Renal cortical epithelial cell (primary cell): ENCODE measurements at regions not wholly inside any gene's neighbourhood (a gene's known extent, or its start where the extent isn't known, plus 50 kb on each side); places are given as distances from the start of the nearest gene placed in this dataset.
A peak's percentile ranks its signal among the peaks of the same experiment; 100 is the strongest.
"Not testable (repeated sequence)": the region's sequence is repeated elsewhere in the genome, so short reads cannot be mapped to it uniquely, and the experiment has no call there.

Experiments
- DNase-seq: peaks from one replicate; pipeline ENCODE4 v3.0.0-alpha.2; 2011; ENCODE audit warnings: low read depth

DNA sequence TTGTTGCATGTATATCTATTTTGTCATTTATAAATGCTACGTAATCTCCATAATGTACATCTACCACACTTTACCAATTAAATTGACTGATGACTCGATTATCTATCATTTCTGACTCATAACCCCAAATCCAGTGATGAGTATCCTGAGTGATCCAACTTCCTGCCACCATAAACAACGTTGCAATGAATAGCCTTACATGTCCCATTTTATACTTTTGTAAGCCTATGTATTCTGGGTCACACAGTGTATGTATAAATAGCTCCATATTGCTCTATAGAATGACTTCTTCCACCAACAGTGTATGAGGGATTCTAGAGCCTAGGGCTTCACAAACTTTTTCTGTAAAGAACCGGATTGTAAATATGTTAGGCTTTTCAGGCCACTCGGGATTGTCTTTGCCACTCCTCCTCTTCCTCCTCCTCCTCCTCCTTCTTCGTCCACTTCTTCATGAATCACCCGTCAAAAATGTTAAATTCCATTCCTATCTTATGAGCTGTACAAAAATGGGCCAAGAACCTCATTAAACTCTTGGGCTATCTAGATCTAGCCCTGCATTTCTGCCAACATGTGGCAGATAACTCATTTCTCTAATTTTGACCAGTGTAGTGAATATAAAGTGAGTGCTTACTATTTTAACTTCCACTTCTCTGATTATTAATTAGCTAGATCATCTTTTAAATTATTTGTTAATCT is 672.2 kb upstream of the AMOT start:
- DNase-seq: peak; percentile 70

DNA sequence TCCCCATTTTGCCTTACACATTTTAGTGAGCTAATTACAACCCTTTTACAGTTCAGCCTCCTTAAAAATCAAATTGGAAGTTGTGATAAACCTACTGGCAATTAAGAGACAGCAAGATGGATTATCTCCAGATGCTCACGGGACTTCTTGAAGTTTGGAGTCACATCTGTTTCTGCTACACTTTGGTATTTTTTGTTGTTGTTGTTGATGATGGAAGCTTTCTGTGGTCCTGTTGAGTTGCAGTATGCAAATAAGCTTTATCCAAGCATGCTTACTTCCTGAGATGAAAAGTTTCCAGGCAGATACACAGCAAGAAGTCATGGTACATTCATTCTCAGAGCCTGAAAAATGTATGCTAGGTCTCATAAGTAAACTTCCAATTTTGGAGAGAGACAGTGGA is 670.0 kb upstream of the AMOT start:
- DNase-seq: no peak

DNA sequence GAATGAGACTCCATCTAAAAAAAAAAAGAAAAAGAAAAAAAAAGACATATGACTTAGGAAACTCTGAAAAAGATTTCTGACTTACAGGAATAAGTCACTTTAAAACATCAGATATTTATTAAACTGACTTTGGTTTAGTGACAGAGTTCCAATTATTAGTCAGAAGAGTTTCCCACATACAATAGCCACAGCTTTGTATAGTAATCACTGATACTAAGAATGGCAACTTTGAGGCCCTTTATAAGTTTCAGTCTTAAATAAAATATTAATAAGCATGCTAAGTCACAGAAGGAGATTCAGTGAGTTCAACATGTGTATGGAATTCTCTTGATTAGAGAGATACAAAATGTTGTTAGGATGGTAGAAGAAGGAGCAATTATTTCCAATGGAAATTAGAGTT is 652.3 kb upstream of the AMOT start:
- no peak for DNase-seq

DNA sequence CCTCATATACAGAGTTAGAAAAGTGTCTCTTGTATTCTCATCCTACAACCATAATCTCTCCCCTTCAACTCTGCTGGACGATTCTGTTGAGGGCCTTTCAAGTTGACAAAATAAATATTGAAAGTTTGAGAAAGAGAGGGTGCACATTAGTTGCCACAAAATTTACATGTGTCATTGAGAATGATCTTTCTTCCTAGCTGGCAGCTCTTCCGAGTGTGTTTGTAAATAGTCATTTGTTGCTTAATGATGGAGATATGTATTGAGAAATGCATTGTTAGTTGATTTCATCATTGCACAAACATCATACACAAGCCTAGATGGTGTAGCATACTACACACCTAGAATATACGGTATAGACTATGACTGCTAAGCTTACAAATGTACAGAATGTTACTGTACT is 632.8 kb upstream of the AMOT start:
- no peak for DNase-seq

DNA sequence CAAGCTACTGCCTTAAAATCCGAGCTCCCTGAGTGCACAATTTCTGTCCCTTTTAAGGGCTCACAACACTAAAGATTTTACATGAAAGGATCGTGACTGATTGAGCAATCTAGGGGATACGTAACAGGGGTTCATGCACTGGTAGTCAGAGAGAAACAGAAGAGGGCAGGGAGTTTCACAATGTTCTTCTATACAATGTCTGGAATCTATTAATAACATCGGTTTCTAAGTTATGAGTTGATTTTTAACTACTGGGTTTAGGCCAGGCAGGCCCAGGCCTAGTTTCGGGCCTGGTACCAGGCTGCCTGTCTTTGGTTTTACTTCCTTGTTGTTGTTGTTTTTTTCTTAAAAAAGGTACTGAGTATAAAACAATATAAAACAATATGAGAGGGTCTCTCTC is 632.4 kb upstream of the AMOT start:
- DNase-seq: peak; percentile 64

DNA sequence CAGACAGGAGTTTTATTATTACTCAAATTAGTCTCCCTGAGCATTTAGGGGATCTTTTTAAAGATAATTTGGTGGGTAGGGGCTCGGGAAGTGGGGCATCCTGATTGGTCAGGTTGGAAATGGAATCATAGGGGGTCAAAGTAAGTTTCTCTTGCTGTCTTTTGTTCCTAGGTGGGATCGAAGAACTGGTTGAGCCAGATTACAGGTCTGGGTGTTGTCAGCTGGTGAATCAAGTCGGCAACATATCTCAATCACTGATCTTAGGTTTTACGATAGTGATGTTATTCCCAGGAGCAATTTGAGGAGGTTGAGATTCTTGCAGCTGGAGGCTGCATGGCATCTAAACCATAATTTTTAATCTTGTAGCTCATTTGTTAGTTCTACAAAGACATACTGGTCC is 629.5 kb upstream of the AMOT start:
- DNase-seq: no peak

DNA sequence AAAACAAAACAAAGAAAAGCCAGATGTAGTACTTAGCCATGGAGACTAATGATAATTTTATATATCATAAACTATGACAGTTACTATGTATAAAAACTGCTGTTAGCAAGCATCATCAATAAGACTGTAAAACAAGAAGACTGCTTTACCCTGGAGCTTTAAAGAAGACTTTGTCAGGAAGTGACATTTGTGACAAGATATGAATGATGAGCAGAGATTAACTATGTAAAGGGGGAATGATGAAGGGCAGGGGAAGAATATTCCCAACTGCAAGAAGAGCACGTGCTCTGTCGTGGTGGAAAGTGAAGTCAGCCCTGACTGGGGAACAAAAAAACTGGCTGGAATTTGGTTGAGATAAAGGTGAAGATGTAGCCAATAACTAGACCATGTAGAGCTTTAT is 617.1 kb upstream of the AMOT start:
- DNase-seq: no peak

DNA sequence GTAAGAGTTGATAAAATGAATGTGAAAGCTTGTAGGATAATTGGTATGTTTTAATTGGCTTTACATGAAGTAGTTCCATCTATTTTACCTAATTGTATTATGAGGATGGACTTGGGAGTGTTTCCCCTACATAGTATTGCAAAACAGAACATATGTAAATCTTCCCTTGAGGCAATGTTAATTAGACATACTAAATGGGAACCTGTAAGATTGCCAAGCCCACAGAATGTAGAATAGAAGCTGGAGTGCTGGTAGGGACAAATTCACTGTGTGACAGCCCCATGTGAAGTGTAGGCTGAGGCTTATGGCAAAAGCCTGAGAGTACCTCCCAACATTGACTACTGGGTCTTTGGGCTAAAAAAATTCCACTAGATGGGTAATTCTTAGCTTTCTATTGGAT is 615.0 kb upstream of the AMOT start:
- DNase-seq: no peak

DNA sequence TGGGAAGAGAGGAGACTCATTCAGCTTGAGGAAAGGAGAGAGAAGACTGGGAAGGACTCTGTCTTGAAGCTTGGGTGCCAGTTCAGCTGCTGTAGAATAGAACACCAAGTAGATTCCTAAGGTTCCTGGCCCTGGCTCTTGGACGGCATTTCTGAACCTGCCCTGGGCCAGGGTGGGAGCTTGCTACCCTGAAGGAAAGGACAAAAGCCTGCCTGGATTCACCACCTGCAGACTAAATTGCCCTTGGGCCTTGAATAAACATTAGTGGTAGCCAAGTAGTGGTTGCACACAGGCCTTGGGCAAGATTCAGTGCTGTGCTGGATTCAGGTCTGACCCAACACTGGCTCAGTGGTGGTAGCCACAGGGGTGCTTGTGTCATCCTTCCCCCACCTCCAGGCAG is 588.4 kb upstream of the AMOT start:
- no peak for DNase-seq

DNA sequence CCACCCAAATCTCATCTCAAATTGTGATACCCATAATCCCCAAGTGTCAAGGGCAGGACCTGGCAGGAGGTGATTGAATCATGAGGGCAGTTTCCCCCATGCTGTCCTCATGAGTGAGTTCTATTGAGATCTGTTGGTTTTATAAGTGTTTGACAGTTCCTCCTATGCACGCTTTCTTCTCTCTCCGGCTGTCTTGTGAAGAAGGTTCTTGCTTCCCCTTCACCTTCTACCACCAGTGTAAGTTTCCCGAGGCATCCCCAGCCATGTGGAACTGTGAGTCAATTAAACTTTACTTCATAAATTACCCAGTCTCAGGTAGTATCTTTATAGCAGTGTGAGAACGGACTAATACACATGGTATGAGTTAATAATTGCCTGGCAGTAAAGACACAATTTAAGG is 581.7 kb upstream of the AMOT start:
- peak; percentile 25 for DNase-seq

DNA sequence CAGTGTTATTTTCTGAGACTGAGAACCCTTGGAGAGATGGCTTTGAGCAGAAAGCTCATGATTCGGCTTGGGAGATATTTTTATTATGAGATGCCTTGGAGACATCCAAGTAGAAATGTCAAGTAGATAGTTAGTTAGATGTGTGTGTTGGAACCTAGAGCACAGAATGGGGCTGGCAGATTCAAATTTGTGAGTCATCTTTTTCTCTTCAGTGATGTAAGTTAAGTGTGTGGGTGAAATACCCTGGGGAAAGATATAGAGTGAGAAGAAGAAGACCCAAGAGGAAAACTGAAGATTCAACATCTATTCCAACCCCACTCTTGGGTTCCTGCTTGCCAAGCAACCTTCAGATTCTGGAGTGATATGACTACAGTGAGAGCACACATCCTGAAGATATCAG is 580.8 kb upstream of the AMOT start:
- no peak for DNase-seq

DNA sequence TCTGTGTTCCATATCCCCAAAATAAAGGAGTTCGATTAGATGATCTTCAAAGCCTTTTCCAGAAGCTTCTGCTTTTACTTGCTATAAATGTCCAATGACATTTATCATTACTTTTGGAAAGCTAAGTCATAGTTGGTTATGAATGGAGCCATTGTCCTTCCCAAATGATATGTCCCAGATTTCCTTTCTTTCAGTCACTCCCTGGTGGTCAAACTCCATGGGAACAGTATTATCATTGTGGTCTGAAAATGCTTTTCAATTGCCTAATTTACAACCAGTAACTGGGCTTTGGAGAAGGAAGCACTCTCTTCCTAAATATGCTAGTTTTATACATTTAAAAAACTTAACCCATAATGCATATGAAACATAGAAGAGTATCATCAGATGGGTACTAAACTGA is 571.5 kb upstream of the AMOT start:
- no peak for DNase-seq

DNA sequence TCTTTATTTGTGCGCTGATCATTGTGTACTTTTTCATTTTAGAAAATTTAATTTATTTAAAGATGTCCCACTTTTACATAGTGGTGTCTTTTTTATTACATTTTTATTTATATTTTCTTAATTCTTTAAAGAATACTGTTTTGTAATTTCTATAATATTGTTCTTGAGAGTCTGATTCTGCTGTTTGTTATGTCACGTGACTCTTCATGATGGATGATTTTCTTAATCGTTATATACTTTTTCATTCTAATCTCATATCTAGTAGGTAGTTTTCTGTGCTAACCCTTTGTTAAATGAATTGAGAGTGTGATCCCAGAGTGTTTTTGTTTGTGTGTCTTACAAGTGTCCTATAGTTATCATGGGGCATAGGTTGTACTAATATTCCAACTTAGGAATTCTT is 568.2 kb upstream of the AMOT start:
- no peak for DNase-seq

DNA sequence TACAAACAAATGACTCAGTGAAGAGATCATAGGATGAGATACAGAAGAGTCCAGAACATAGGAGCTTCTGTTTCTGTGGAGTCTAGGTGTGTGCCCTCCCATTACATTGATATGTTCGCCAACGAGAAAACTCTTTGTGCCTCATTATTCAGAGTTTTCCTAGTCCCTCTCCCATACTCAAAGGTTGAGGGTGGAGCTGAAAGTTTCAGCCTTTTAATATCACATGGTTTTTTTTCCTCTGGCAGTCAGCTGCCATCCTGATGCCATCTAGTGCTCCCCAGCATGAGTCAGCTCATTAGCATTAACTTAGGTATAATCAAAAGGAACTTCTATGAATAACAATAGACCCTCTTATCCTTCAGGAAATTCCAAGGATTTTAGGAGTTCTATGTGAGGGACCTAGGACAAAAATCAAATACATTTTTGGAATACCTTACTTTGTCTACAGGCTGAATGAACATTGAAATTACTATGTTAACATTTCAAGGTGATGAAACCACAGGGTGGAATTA is 559.6 kb upstream of the AMOT start:
- DNase-seq: peak; percentile 32

DNA sequence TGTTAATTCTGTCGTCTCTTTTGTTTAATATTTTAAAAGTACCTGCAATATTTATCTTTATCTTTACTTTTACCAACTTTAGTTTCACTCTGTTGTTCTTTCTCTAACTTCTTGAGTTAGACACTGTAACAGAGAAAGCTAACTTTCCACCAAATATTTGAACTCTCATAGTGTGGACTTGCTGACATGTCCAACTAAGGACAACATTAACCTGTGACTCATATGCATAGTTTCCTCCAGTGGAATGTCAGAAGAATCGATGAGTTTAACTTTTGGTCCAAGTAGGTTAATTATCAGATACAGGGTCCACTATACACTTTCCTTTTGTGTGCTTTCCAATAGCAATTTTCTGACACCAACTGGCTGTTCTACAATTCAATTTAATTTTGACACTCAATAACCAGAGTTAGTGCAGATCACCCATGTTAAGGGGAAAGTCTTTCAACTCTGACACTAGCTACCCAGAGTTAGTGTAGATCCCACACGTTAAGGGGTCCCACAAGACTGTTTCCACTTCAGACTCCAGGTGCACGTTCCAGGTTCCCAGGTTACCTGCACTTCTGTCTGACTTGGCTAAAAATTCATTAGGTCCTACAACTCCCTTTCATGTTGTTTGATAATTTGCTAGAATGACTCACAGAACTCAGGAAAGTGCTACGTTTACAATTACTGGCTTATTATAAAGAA is 559.0 kb upstream of the AMOT start:
- DNase-seq: peak; percentile 65

DNA sequence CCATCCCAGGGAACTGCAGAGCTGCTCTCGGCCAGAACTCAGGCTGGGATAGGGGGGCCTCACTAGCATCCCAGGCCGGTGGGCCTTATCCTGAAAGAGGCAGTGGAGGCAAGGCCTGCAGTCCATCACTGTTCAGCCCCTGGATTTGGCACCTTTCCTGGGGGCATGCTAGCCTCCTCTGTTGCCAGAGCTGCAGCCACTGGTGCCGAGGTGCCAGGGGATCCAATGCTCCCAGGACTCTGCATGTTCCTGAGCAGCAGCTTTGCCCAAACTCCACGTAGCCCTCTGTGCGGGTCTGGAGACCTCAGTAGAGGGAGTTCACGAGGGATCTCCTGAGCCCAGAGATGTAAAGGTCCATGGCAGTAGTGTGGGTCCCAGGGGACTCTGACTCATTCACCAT is 551.7 kb upstream of the AMOT start:
- DNase-seq: no peak

DNA sequence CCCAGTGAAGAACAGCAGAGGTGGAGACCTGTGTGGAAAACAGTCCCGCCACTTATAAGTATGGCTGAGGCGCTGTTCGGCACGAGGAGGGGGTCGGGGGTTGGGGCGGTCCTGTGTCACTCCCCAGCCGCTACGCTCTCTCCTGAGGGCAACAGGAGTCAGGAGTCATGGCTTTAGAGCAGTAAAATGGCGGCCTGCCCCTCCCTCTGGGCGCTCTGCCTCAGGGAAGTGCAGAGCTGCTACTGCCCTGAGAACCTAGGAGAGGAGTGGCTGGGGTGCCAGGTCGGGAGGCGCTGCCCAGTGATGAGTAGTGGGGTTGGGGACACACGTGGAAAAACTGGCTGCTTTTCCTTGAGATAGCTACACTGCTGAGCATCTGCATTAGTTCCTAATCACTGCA is 551.2 kb upstream of the AMOT start:
- DNase-seq: no peak

DNA sequence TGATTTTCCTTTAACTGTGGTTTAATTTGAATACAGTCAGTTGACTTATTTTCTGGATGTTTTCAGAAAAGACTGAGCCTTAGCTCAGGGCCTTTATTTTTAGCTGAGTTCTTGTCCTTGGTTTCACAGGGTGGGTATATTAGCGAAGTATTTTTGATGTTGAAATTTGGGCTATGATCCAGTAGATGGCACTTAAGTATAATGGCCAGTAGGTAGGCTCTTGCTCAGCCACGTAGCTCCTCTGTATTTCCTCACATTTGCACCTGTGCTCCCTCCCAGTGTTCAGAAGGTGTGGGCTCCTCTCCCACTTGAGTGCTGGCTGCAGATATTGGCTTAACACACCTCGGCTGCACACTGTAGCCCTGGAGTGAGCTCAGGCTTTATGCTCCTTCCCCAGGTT is 549.9 kb upstream of the AMOT start:
- DNase-seq: no peak

DNA sequence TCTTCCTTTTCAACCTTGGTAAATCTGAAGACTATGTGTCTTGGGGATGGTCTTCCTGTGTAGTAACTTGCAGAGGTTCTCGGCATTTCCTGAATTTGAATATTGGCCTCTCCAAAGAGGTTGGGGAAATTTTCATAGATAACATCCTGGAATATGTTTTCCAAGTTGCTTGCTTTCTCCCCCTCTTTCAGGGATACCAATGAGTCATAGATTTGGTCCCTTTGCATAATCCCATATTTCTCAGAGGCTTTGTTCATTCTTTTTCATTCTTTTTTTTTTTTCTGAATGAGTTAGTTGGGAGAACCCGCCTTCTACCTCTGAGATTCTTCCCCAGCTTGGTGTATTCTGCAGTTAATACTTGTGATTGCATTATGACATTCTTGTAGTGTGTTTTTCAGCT is 549.2 kb upstream of the AMOT start:
- no peak for DNase-seq

DNA sequence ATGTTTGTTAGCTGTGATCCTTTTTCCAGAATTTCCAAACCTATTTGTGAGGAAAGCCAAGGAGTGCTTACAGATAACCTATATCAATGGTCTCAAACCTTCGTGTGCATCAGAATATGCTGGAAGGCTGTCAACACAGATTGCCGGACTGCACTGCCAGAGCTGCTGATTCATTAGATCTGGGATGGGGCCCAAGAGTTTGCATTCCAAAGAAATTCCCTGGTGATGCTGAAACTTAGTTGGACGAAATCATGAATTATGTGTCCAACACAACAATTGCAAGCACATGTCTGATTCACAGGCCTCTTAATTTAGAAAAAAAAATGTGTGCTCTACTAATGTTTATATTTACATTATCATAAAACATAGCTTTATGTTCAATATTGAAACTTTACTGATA is 544.0 kb upstream of the AMOT start:
- DNase-seq: peak; percentile 42

DNA sequence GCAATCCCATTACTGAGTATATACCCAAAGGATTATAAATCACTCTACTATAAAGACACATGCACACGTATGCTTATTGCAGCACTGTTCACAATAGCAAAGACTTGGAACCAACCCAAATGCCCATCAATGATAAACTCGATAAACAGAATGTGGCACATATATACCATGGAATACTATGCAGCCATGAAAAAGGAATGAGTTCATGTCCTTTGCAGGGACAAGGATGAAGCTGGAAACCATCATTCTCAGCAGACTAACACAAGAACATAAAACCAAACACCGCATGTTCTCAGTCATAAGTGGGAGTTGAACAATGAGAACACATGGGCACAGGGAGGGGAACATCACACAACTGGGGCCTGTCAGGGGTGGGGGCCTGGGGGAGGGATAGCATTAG is 532.8 kb upstream of the AMOT start:
- DNase-seq: not testable (repeated sequence)

DNA sequence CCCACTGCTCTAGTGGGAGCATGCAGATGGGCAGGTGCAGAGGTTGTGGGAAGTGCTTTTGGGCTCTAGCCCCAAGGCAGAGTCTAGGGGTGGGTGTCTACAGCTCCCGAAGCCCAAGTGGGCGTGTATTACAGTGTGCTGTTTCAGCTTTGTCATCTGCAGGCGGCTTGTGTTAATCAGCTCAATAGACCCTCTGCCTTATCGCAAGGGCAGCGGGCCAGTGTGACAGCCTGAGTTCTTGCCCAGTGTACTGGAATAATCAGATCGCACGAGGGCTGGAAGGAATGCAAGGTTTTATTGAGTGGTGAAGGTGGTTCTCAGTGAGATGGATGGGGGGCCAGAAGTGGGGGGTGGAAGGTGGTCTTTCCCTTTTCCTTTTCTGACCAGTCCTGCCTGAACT is 529.4 kb upstream of the AMOT start:
- DNase-seq: no peak

DNA sequence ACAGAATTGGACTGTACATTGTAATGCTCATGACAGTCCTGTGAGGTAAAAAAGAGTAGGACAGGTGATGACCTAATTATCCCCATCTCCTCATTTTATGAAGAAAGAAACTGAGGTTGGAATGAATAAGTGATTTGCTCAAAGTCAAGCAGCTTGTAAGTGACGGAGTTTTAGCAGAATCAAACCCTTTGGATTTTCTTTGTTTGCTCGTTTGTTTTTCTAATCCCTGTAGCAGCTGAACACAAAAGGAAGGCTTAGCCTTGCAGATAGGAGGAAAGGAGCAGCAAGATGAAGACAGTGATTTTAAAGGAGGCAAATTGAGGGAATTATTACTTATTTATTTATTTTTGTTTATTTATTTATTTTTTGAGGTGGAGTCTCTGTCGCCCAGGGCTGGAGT is 528.4 kb upstream of the AMOT start:
- no peak for DNase-seq

DNA sequence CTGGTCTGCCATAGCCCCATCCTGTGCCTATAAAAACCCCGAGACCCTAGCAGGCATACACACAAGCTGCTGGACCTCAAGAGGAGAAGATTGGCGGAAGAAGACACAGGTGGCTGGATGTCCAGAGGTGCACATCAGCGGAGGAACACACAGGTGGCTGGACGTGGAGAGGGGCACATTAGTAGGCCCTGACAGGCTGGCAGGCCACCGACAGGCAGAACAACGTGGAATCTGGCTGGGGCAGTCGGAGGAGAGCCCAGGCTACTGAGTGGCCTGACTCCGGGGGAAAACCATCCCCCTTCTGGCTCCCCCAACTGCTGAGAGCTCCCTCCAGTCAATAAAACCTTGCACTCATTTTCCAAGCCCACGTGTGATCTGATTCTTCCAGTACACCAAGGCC is 512.5 kb upstream of the AMOT start:
- no peak for DNase-seq
